ENCODE measurements at regions not wholly inside any gene's neighbourhood (a gene's known extent, or its start where the extent isn't known, plus 50 kb on each side); places are given as distances from the start of the nearest gene placed in this dataset.

GRCh38 chr3:70742081-70742480 lies 429.6 kb upstream of the MDFIC2 start:
- Histone ChIP-seq H3K4me3 (IDR thresholded peaks at IDR 0.05; ENCODE audit: insufficient read depth, low read depth, low read length) (no peak overlapping the region), H3K79me2 (ENCODE audit: insufficient read depth, low read depth) (no peaks in the 10 kb centered on the region), H3K4me1 (ENCODE audit: low read depth, poor library complexity, severe bottlenecking) (no peaks in the 10 kb centered on the region), H3K27ac (no peak overlapping the region), H3K27me3 (ENCODE audit: insufficient read depth, low read depth) (no peaks in the 10 kb centered on the region), H3K9ac (no peak overlapping the region), H3K36me3 (ENCODE audit: insufficient read depth) (no peaks in the 10 kb centered on the region), H2AFZ (ENCODE audit: low read depth) (no peak overlapping the region), H4K20me1 (ENCODE audit: insufficient read depth) (no peaks in the 10 kb centered on the region), H3K4me2 (no peak overlapping the region)
- TF ChIP-seq, protein P1, sequence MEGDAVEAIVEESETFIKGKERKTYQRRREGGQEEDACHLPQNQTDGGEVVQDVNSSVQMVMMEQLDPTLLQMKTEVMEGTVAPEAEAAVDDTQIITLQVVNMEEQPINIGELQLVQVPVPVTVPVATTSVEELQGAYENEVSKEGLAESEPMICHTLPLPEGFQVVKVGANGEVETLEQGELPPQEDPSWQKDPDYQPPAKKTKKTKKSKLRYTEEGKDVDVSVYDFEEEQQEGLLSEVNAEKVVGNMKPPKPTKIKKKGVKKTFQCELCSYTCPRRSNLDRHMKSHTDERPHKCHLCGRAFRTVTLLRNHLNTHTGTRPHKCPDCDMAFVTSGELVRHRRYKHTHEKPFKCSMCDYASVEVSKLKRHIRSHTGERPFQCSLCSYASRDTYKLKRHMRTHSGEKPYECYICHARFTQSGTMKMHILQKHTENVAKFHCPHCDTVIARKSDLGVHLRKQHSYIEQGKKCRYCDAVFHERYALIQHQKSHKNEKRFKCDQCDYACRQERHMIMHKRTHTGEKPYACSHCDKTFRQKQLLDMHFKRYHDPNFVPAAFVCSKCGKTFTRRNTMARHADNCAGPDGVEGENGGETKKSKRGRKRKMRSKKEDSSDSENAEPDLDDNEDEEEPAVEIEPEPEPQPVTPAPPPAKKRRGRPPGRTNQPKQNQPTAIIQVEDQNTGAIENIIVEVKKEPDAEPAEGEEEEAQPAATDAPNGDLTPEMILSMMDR (conservative IDR thresholded peaks at IDR 0.05; ENCODE audit: low read depth, low read length) = no peak

- no peaks in the 10 kb centered on the region for H3K4me1 ChIP-seq (ENCODE audit: low read depth, poor library complexity, severe bottlenecking)
- no peaks in the 10 kb centered on the region for H3K36me3 ChIP-seq (ENCODE audit: insufficient read depth)
- H2AFZ ChIP-seq (ENCODE audit: low read depth) = no peak overlapping the region
- H3K79me2 ChIP-seq (ENCODE audit: insufficient read depth, low read depth) = no peaks in the 10 kb centered on the region
- TF ChIP-seq, protein P1 (conservative IDR thresholded peaks at IDR 0.05; ENCODE audit: low read depth, low read length) = no peak
- no peaks in the 10 kb centered on the region for H3K27me3 ChIP-seq (ENCODE audit: insufficient read depth, low read depth)
- H4K20me1 ChIP-seq (ENCODE audit: insufficient read depth) = no peaks in the 10 kb centered on the region
- no peak overlapping the region for H3K27ac ChIP-seq
- H3K4me2 ChIP-seq = no peak overlapping the region
- no peak overlapping the region for H3K4me3 ChIP-seq (IDR thresholded peaks at IDR 0.05; ENCODE audit: insufficient read depth, low read depth, low read length)
- H3K9ac ChIP-seq = no peak overlapping the region
Measured at GRCh38 chr3:70740872-70741271, 428.4 kb upstream of the MDFIC2 start.

- H3K9ac ChIP-seq = no peak overlapping the region
- H2AFZ ChIP-seq (ENCODE audit: low read depth) = no peak overlapping the region
- no peak overlapping the region for H3K27ac ChIP-seq
- H3K4me3 ChIP-seq (IDR thresholded peaks at IDR 0.05; ENCODE audit: insufficient read depth, low read depth, low read length) = no peak overlapping the region
- no peaks in the 10 kb centered on the region for H4K20me1 ChIP-seq (ENCODE audit: insufficient read depth)
- no peaks in the 10 kb centered on the region for H3K79me2 ChIP-seq (ENCODE audit: insufficient read depth, low read depth)
- no peak overlapping the region for H3K4me2 ChIP-seq
- TF ChIP-seq, protein P1 (conservative IDR thresholded peaks at IDR 0.05; ENCODE audit: low read depth, low read length) = no peak
- no peaks in the 10 kb centered on the region for H3K4me1 ChIP-seq (ENCODE audit: low read depth, poor library complexity, severe bottlenecking)
- no peaks in the 10 kb centered on the region for H3K36me3 ChIP-seq (ENCODE audit: insufficient read depth)
- no peaks in the 10 kb centered on the region for H3K27me3 ChIP-seq (ENCODE audit: insufficient read depth, low read depth)
Measured at GRCh38 chr3:70740071-70740470, 427.6 kb upstream of the MDFIC2 start.

DNA sequence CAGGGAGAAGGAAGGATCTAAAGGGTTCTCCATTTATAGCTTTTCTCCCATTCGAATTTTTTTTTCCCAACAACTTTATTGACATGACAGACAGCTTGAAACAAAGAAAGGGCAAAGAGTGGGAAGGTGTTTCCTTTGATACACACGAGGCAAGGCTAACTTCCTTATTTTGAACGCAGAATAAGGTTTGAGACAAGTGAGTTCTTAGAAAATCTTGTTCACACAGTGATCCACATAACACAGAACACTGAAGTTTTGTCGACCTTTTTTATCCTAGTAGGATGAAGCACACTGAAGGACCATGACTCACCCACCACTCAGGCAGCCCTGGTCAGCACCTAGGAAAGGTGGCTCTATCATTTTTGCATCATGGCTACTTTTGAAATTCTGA lies 425.8 kb upstream of the MDFIC2 start:
- TF ChIP-seq, protein P1 (conservative IDR thresholded peaks at IDR 0.05; ENCODE audit: low read depth, low read length) = no peak
- Histone ChIP-seq H2AFZ (ENCODE audit: low read depth) (no peak overlapping the region), H3K27me3 (ENCODE audit: insufficient read depth, low read depth) (no peaks in the 10 kb centered on the region), H3K4me2 (no peak overlapping the region), H3K36me3 (ENCODE audit: insufficient read depth) (no peaks in the 10 kb centered on the region), H3K9ac (no peak overlapping the region), H4K20me1 (ENCODE audit: insufficient read depth) (no peaks in the 10 kb centered on the region), H3K4me3 (IDR thresholded peaks at IDR 0.05; ENCODE audit: insufficient read depth, low read depth, low read length) (no peak overlapping the region), H3K4me1 (ENCODE audit: low read depth, poor library complexity, severe bottlenecking) (no peaks in the 10 kb centered on the region), H3K79me2 (ENCODE audit: insufficient read depth, low read depth) (no peaks in the 10 kb centered on the region), H3K27ac (no peak overlapping the region)
